ENCODE measurements at regions not wholly inside any gene's neighbourhood (a gene's known extent, or its start where the extent isn't known, plus 50 kb on each side); places are given as distances from the start of the nearest gene placed in this dataset.

GRCh38 chr2:190820416-190820815, 60.2 kb upstream of the GLS start:
- TF ChIP-seq RAD51 (IDR thresholded peaks at IDR 0.05) (no peak), MTA2 (IDR thresholded peaks at IDR 0.05; ENCODE audit: low read depth) (no peak), EGR1 (IDR thresholded peaks at IDR 0.05; ENCODE audit: borderline replicate concordance in 1 of 2, low read depth in 2 of 2, low read length in 2 of 2) (no peak), MXI1 (IDR thresholded peaks at IDR 0.05; ENCODE audit: low read depth, low read length) (no peak), BRCA1 (IDR thresholded peaks at IDR 0.05; ENCODE audit: low read depth, low read length) (no peak), USF1 (IDR thresholded peaks at IDR 0.05; ENCODE audit: borderline replicate concordance, extremely low read length, insufficient read depth, low read depth, low read length) (no peak), ZBTB33 (IDR thresholded peaks at IDR 0.05) (no peak), SIX5 (IDR thresholded peaks at IDR 0.05; ENCODE audit: low read depth, low read length, severe bottlenecking) (no peak), MAX (IDR thresholded peaks at IDR 0.05; ENCODE audit: low read depth, low read length) (no peak), ESRRA (IDR thresholded peaks at IDR 0.05; ENCODE audit: low read length) (no peak), CBX5 (IDR thresholded peaks at IDR 0.05; ENCODE audit: low read depth) (no peak), TCF12 (IDR thresholded peaks at IDR 0.05; ENCODE audit: low read depth, low read length) (no peak)
- TF ChIP-seq, protein P1, sequence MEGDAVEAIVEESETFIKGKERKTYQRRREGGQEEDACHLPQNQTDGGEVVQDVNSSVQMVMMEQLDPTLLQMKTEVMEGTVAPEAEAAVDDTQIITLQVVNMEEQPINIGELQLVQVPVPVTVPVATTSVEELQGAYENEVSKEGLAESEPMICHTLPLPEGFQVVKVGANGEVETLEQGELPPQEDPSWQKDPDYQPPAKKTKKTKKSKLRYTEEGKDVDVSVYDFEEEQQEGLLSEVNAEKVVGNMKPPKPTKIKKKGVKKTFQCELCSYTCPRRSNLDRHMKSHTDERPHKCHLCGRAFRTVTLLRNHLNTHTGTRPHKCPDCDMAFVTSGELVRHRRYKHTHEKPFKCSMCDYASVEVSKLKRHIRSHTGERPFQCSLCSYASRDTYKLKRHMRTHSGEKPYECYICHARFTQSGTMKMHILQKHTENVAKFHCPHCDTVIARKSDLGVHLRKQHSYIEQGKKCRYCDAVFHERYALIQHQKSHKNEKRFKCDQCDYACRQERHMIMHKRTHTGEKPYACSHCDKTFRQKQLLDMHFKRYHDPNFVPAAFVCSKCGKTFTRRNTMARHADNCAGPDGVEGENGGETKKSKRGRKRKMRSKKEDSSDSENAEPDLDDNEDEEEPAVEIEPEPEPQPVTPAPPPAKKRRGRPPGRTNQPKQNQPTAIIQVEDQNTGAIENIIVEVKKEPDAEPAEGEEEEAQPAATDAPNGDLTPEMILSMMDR (IDR thresholded peaks at IDR 0.05 in 2 of 3, conservative IDR thresholded peaks at IDR 0.05 in 1 of 3; ENCODE audit: control insufficient read depth in 2 of 3, extremely low read depth in 1 of 3, insufficient read depth in 1 of 3, low read depth in 3 of 3, low read length in 3 of 3) = no peak
